ENCODE measurements at regions not wholly inside any gene's neighbourhood (a gene's known extent, or its start where the extent isn't known, plus 50 kb on each side); places are given as distances from the start of the nearest gene placed in this dataset.

DNA sequence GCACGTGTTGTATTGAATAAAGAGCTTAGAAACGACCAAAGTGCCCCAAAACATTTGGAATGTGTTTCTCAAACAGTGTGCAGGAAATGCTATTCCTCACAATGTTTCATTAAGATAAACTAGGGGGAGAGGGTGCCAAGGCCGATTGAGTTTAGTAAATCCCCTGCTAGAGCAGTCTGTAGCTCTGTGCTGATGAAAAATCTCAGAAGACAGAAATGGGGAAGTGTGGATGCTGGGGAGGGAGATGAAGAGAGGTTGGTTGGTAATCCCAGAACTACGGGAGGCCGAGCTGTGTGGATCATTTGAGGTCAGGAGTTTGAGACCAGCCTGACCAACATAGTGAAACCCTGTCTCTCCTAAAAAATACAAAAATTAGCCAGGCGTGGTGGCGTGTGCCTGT lies 121.2 kb downstream of the FOXB1 start:
- Histone ChIP-seq H3K36me3 (ENCODE audit: insufficient read depth, insufficient read length, low read length) (no peaks in the 10 kb centered on the region), H3K27me3 (ENCODE audit: insufficient read depth, insufficient read length) (peaks cover 51% of the 10 kb centered on the region), H3K9me3 (ENCODE audit: insufficient read depth, low read length) (peaks cover 4% of the 10 kb centered on the region), H3K4me3 (ENCODE audit: insufficient read length, low read depth) (no peak overlapping the region), H3K4me1 (ENCODE audit: insufficient read depth, insufficient read length) (peaks cover 2% of the 10 kb centered on the region), H3K9ac (ENCODE audit: insufficient read length, low read depth) (no peak overlapping the region)
- DNase-seq (ENCODE audit: low read depth, low spot score) = no peak
- no peak for TF ChIP-seq SUZ12 (IDR thresholded peaks at IDR 0.05; ENCODE audit: extremely low read depth, insufficient read depth, insufficient read length)
- TF ChIP-seq ZNF274 (IDR thresholded peaks at IDR 0.05; ENCODE audit: low read depth, low read length) = no peak
- no peak for TF ChIP-seq YY1 (IDR thresholded peaks at IDR 0.05; ENCODE audit: insufficient read depth, insufficient read length)

DNA sequence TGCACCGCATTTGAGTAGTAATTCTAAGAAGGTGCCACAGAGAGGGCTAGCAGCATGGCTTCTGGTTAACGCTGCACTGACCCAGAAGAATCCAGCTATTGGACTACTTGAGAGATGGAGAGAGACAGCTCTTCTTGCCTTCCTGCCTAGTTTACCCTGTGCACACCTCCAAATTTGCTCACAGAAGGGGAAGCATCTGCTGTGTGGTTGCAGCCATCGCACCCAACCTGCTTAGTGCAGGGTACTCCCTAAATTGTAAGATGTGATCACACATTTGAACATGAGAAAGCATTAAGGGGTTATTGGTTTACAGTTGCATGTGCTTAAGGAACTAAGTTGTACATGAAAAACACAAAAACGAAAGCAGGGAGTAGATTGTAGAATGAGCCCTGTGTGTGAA lies 122.1 kb downstream of the FOXB1 start:
- Histone ChIP-seq H3K4me3 (ENCODE audit: insufficient read length, low read depth) (no peak overlapping the region), H3K9ac (ENCODE audit: insufficient read length, low read depth) (no peak overlapping the region), H3K27me3 (ENCODE audit: insufficient read depth, insufficient read length) (peaks cover 42% of the 10 kb centered on the region), H3K36me3 (ENCODE audit: insufficient read depth, insufficient read length, low read length) (no peaks in the 10 kb centered on the region), H3K9me3 (ENCODE audit: insufficient read depth, low read length) (peaks cover 12% of the 10 kb centered on the region), H3K4me1 (ENCODE audit: insufficient read depth, insufficient read length) (peaks cover 2% of the 10 kb centered on the region)
- TF ChIP-seq SUZ12 (IDR thresholded peaks at IDR 0.05; ENCODE audit: extremely low read depth, insufficient read depth, insufficient read length) (no peak), ZNF274 (IDR thresholded peaks at IDR 0.05; ENCODE audit: low read depth, low read length) (no peak), YY1 (IDR thresholded peaks at IDR 0.05; ENCODE audit: insufficient read depth, insufficient read length) (no peak)
- DNase-seq (ENCODE audit: low read depth, low spot score) = no peak

DNA sequence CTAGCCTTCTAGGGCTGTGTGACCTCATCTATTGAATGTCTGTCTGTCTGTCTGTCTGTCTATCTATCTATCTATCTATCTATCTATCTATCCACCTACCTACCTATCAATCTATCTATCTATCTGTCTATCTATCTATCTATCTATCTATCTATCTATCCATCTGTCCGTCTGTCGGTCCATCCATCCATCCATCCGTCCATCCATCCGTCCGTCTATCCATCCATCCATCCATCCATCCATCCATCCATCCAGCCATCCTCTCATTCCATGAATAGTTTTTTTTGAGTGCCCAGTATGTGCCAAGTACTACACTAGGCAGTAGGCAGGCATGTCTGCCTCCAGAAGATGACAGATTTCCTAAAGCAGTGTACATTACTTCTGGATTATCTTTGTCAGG lies 122.5 kb downstream of the FOXB1 start:
- no peak for DNase-seq (ENCODE audit: low read depth, low spot score)

DNA sequence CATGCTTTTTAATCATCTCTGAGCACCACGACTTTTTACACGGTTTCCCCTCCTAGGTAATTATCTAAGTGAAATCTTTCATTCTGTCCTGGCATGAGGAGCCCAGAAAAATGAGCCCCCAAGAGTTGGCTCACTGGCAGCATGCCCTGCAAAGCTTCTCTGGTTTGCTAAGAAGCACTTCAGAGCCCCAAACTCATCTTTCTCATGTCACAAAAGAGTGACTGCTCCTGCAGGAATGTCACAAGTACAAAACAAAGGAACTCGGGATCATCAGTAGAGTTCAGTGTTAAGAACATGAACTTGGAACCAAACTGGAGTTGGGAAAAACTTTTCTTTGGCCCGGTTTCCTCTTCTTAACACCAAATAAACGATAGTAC lies 123.9 kb downstream of the FOXB1 start:
- Histone ChIP-seq H3K9ac (ENCODE audit: insufficient read length, low read depth) (no peak overlapping the region), H3K9me3 (ENCODE audit: insufficient read depth, low read length) (peaks cover 15% of the 10 kb centered on the region), H3K4me1 (ENCODE audit: insufficient read depth, insufficient read length) (peaks cover 2% of the 10 kb centered on the region), H3K4me3 (ENCODE audit: insufficient read length, low read depth) (no peak overlapping the region), H3K27me3 (ENCODE audit: insufficient read depth, insufficient read length) (peaks cover 30% of the 10 kb centered on the region), H3K36me3 (ENCODE audit: insufficient read depth, insufficient read length, low read length) (no peaks in the 10 kb centered on the region)
- DNase-seq (ENCODE audit: low read depth, low spot score) = no peak
- TF ChIP-seq ZNF274 (IDR thresholded peaks at IDR 0.05; ENCODE audit: low read depth, low read length) (no peak), YY1 (IDR thresholded peaks at IDR 0.05; ENCODE audit: insufficient read depth, insufficient read length) (no peak), SUZ12 (IDR thresholded peaks at IDR 0.05; ENCODE audit: extremely low read depth, insufficient read depth, insufficient read length) (no peak)

More for the DNA sequence above, 122.5 kb downstream of the FOXB1 start:
- Histone ChIP-seq H3K4me1 (ENCODE audit: insufficient read depth, insufficient read length) (peaks cover 2% of the 10 kb centered on the region), H3K9ac (ENCODE audit: insufficient read length, low read depth) (no peak overlapping the region), H3K9me3 (ENCODE audit: insufficient read depth, low read length) (peaks cover 15% of the 10 kb centered on the region), H3K4me3 (ENCODE audit: insufficient read length, low read depth) (no peak overlapping the region), H3K36me3 (ENCODE audit: insufficient read depth, insufficient read length, low read length) (no peaks in the 10 kb centered on the region), H3K27me3 (ENCODE audit: insufficient read depth, insufficient read length) (peaks cover 38% of the 10 kb centered on the region)
- no peak for TF ChIP-seq ZNF274 (IDR thresholded peaks at IDR 0.05; ENCODE audit: low read depth, low read length)
- TF ChIP-seq YY1 (IDR thresholded peaks at IDR 0.05; ENCODE audit: insufficient read depth, insufficient read length) = no peak
- TF ChIP-seq SUZ12 (IDR thresholded peaks at IDR 0.05; ENCODE audit: extremely low read depth, insufficient read depth, insufficient read length) = no peak

DNA sequence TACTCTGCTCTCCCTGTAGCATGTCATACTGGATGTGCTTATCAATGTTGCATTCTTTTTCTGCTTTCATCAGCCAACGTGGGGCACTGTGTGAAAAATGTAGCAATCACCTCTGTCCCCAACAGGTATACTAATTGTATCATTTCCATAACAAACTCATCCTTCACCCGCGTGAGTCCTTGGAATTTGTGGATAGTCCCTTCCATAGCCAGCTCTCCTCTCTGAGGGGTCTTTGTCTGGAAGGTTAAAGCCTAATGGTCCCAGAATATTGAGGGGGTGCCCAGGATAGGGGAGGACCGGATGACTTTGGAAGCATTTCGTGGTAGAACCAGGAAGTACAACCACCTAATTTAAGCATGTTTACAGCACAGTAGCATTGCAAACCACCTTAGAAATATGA lies 124.6 kb downstream of the FOXB1 start:
- TF ChIP-seq ZNF274 (IDR thresholded peaks at IDR 0.05; ENCODE audit: low read depth, low read length) (no peak), YY1 (IDR thresholded peaks at IDR 0.05; ENCODE audit: insufficient read depth, insufficient read length) (no peak), SUZ12 (IDR thresholded peaks at IDR 0.05; ENCODE audit: extremely low read depth, insufficient read depth, insufficient read length) (no peak)

DNA sequence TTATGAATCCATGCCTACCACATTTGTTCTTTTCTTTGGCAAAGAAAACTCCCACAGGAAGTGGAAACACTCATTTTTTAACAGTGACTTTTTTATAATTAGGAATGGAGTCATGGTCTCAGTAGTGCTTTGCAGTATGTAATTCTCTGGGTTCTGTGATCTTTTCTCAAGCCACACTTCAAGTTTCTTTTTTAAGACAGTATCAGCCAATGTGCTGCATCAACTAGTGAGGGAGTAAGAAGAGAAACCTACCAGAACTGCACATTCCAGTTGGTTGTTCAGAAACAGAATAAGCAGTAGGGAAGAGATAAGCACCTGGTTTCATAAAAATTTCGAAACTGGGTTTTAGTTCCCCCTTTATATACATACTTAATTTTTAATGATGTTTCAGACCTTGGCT lies 126.3 kb downstream of the FOXB1 start:
- Histone ChIP-seq H3K4me1 (ENCODE audit: insufficient read depth, insufficient read length) (peaks cover 2% of the 10 kb centered on the region), H3K9me3 (ENCODE audit: insufficient read depth, low read length) (peaks cover 15% of the 10 kb centered on the region), H3K36me3 (ENCODE audit: insufficient read depth, insufficient read length, low read length) (no peaks in the 10 kb centered on the region), H3K27me3 (ENCODE audit: insufficient read depth, insufficient read length) (peaks cover 22% of the 10 kb centered on the region), H3K4me3 (ENCODE audit: insufficient read length, low read depth) (no peak overlapping the region), H3K9ac (ENCODE audit: insufficient read length, low read depth) (no peak overlapping the region)
- no peak for DNase-seq (ENCODE audit: low read depth, low spot score)
- no peak for TF ChIP-seq ZNF274 (IDR thresholded peaks at IDR 0.05; ENCODE audit: low read depth, low read length)
- TF ChIP-seq YY1 (IDR thresholded peaks at IDR 0.05; ENCODE audit: insufficient read depth, insufficient read length) = no peak
- TF ChIP-seq SUZ12 (IDR thresholded peaks at IDR 0.05; ENCODE audit: extremely low read depth, insufficient read depth, insufficient read length) = no peak

More for the DNA sequence above, 124.6 kb downstream of the FOXB1 start:
- Histone ChIP-seq H3K9me3 (ENCODE audit: insufficient read depth, low read length) (peaks cover 15% of the 10 kb centered on the region), H3K9ac (ENCODE audit: insufficient read length, low read depth) (no peak overlapping the region), H3K4me3 (ENCODE audit: insufficient read length, low read depth) (no peak overlapping the region), H3K27me3 (ENCODE audit: insufficient read depth, insufficient read length) (peaks cover 28% of the 10 kb centered on the region), H3K36me3 (ENCODE audit: insufficient read depth, insufficient read length, low read length) (no peaks in the 10 kb centered on the region), H3K4me1 (ENCODE audit: insufficient read depth, insufficient read length) (peaks cover 2% of the 10 kb centered on the region)
- DNase-seq (ENCODE audit: low read depth, low spot score) = no peak

DNA sequence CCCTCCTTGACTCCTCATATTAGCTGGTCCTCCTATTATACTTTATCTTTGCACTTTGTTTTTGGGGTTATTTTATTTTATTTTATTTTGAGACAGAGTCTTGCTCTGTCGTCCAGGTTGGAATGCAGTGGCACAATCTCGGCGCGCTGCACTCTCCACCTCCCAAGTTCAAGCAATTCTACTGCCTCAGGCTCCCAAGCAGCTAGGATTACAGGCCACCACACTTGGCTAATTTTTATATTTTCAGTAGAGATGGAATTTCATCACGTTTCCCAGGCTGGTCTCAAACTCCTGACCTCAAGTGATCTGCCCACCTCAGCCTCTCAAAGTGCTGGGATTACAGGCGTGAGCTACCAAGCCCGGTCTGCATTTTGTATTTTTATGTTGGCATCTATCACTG lies 126.7 kb downstream of the FOXB1 start:
- Histone ChIP-seq H3K27me3 (ENCODE audit: insufficient read depth, insufficient read length) (peaks cover 19% of the 10 kb centered on the region), H3K4me1 (ENCODE audit: insufficient read depth, insufficient read length) (peaks cover 2% of the 10 kb centered on the region)

More for the DNA sequence above, 126.7 kb downstream of the FOXB1 start:
- DNase-seq (ENCODE audit: low read depth, low spot score) = no peak
- peaks cover 15% of the 10 kb centered on the region for H3K9me3 ChIP-seq (ENCODE audit: insufficient read depth, low read length)
- TF ChIP-seq ZNF274 (IDR thresholded peaks at IDR 0.05; ENCODE audit: low read depth, low read length) (no peak), SUZ12 (IDR thresholded peaks at IDR 0.05; ENCODE audit: extremely low read depth, insufficient read depth, insufficient read length) (no peak), YY1 (IDR thresholded peaks at IDR 0.05; ENCODE audit: insufficient read depth, insufficient read length) (no peak)
- no peak overlapping the region for H3K4me3 ChIP-seq (ENCODE audit: insufficient read length, low read depth)
- H3K36me3 ChIP-seq (ENCODE audit: insufficient read depth, insufficient read length, low read length) = no peaks in the 10 kb centered on the region
- no peak overlapping the region for H3K9ac ChIP-seq (ENCODE audit: insufficient read length, low read depth)
